ENCODE measurements at regions not wholly inside any gene's neighbourhood (a gene's known extent, or its start where the extent isn't known, plus 50 kb on each side); places are given as distances from the start of the nearest gene placed in this dataset.

- POLR2A ChIA-PET = no interaction called here
- DNase-seq (ENCODE audit: low read depth) = no peak
- no peaks in the 10 kb centered on the region for H3K27me3 ChIP-seq (ENCODE audit: control insufficient read depth, insufficient read depth, low read length)
- CTCF ChIA-PET = no interaction called here
- H3K4me3 ChIP-seq (ENCODE audit: low read depth, low read length) = no peak overlapping the region
- no peak for TF ChIP-seq CTCF (IDR thresholded peaks at IDR 0.05; ENCODE audit: insufficient read depth, low read depth, low read length)
- H3K36me3 ChIP-seq (ENCODE audit: control insufficient read depth, insufficient read depth, low read length) = no peaks in the 10 kb centered on the region
Measured at GRCh38 chr10:4028854-4029583, 244.0 kb upstream of the KLF6 start.

DNA sequence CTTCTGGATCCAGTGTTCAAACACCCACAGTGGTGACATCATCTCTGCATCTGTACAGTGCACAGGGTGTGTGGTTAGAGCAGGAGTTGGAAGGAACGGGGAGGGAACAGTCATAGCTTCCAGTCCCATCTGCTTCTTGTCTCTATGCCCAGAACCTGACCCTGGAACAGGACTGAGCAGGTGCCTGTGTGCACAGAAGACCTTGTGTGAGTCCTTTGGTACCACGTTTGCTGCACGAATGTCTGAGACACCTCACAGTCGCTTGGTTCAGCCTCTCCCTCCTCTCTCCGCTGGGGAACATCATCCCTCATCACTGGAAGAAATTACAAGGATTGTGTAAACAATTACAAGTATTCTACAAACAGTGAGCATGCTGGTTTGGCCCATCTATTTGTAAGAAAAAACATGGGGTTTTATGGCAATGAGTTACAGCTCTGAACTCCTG lies 243.0 kb upstream of the KLF6 start:
- Histone ChIP-seq H3K36me3 (ENCODE audit: control insufficient read depth, insufficient read depth, low read length) (no peaks in the 10 kb centered on the region), H3K27me3 (ENCODE audit: control insufficient read depth, insufficient read depth, low read length) (no peaks in the 10 kb centered on the region), H3K4me3 (ENCODE audit: low read depth, low read length) (no peak overlapping the region)
- POLR2A ChIA-PET = no interaction called here
- no peak for TF ChIP-seq CTCF (IDR thresholded peaks at IDR 0.05; ENCODE audit: insufficient read depth, low read depth, low read length)
- CTCF ChIA-PET = no interaction called here
- DNase-seq (ENCODE audit: low read depth) = no peak

DNA sequence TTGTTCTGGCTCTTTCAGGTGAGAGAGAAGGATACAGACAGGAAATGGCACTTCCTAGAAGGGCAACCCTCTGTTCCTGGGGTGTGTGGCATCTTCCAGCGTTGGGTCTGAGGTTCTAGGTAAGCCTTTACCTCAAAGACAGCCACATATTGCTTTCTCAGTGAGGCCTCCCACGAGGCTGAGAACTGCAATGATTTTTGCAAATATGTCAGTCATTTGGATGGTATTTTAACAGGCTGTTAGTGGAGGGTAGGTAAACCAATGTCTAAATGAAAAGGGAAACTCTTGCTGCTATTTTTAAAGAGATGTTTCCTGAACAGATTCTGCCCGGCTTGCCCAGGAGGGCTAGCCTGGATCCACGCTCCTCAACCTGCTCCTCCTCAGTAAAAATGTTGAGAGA lies 240.3 kb upstream of the KLF6 start:
- H3K36me3 ChIP-seq (ENCODE audit: control insufficient read depth, insufficient read depth, low read length) = no peaks in the 10 kb centered on the region
- ChIA-PET POLR2A (no interaction called here), CTCF (no interaction called here)
- H3K27me3 ChIP-seq (ENCODE audit: control insufficient read depth, insufficient read depth, low read length) = no peaks in the 10 kb centered on the region
- no peak overlapping the region for H3K4me3 ChIP-seq (ENCODE audit: low read depth, low read length)
- TF ChIP-seq CTCF (IDR thresholded peaks at IDR 0.05; ENCODE audit: insufficient read depth, low read depth, low read length) = no peak
- no peak for DNase-seq (ENCODE audit: low read depth)

DNA sequence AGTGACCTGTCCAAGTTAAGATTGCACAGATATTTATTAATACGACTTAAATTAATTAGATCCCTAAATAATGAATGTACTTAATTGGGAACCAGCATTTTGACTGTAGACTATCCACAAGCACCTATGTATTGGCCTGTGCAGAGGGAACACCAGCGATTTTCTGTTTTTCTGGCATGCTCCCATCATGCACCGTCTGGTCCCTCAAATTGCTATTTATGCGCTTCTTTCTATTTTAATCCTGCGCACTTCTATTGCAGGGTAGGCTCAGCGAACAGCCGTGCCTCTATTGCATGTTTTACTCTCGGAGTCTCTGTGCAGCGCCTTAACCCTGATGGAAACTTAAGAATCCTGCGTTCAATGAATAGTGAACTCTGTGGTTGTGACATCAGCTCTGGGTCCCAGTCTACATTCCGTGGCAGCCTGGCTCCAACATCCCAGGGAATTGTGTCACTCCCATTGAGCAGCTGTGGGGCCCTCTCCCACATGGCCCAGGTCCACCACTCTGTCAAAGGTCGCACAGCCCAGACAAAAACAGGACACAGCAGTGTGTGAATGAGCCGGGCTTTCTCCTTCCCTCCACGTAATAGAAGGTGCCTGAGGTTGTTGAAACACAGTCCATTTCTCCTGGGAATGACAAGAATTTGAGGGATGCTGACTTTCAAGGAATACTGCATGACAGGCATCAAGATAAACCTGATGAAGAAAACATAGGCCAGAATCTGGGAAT lies 239.7 kb upstream of the KLF6 start:
- ChIA-PET CTCF (no interaction called here), POLR2A (no interaction called here)
- Histone ChIP-seq H3K36me3 (ENCODE audit: control insufficient read depth, insufficient read depth, low read length) (no peaks in the 10 kb centered on the region), H3K27me3 (ENCODE audit: control insufficient read depth, insufficient read depth, low read length) (no peaks in the 10 kb centered on the region), H3K4me3 (ENCODE audit: low read depth, low read length) (no peak overlapping the region)
- no peak for DNase-seq (ENCODE audit: low read depth)
- no peak for TF ChIP-seq CTCF (IDR thresholded peaks at IDR 0.05; ENCODE audit: insufficient read depth, low read depth, low read length)

DNA sequence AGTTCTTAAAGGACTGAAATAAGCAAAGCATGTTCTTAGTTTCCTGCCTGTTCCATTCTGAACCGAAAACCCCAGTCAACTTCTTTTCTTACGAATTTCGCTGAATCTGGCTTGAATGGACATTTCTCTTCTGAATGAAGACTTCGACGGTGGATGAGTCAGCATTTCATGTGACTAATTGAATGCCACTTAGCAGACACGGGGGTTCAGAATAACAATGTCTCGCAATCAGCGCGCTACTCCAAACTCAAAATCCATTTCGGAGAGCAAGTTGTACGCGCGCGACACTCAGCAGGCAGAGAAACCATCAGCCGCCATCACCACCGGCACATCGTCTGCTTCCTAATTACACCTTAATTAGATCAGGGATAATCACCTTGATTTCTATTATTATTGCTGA lies 239.0 kb upstream of the KLF6 start:
- POLR2A ChIA-PET = no interaction called here
- no peak for TF ChIP-seq CTCF (IDR thresholded peaks at IDR 0.05; ENCODE audit: insufficient read depth, low read depth, low read length)
- no peak overlapping the region for H3K4me3 ChIP-seq (ENCODE audit: low read depth, low read length)
- CTCF ChIA-PET = no interaction called here
- no peaks in the 10 kb centered on the region for H3K27me3 ChIP-seq (ENCODE audit: control insufficient read depth, insufficient read depth, low read length)
- DNase-seq (ENCODE audit: low read depth) = no peak
- no peaks in the 10 kb centered on the region for H3K36me3 ChIP-seq (ENCODE audit: control insufficient read depth, insufficient read depth, low read length)
